Midbrain (tissue), 1 donor: ENCODE measurements at regions not wholly inside any gene's neighbourhood (a gene's known extent, or its start where the extent isn't known, plus 50 kb on each side); places are given as distances from the start of the nearest gene placed in this dataset.
"Not testable (repeated sequence)": the region's sequence is repeated elsewhere in the genome, so short reads cannot be mapped to it uniquely, and the experiment has no call there.

Source experiments
- DNase-seq: peaks from one replicate; lab custom pipeline; 2025; lab: John Stamatoyannopoulos, UW

- no peak for DNase-seq
Measured at GRCh38 chr6:814378-815347, 121.7 kb upstream of the EXOC2 start.

GRCh38 chr6:811831-812230 lies 118.9 kb upstream of the EXOC2 start:
- no peak for DNase-seq

GRCh38 chr6:811191-811590 lies 118.3 kb upstream of the EXOC2 start:
- DNase-seq: no peak

- no peak for DNase-seq
Measured at GRCh38 chr6:804771-805170, 111.8 kb upstream of the EXOC2 start.

GRCh38 chr6:804317-804716 lies 111.4 kb upstream of the EXOC2 start:
- DNase-seq: no peak

GRCh38 chr6:803191-803977 lies 110.4 kb upstream of the EXOC2 start:
- DNase-seq: no peak

- no peak for DNase-seq
Measured at GRCh38 chr6:802701-803100, 109.8 kb upstream of the EXOC2 start.

- not testable (repeated sequence) for DNase-seq
Measured at GRCh38 chr6:802223-802622, 109.3 kb upstream of the EXOC2 start.

GRCh38 chr6:799769-800168 lies 106.8 kb upstream of the EXOC2 start:
- no peak for DNase-seq

GRCh38 chr6:797479-798077 lies 104.6 kb upstream of the EXOC2 start:
- DNase-seq: peak; percentile 48

- no peak for DNase-seq
Measured at GRCh38 chr6:795046-795685, 102.2 kb upstream of the EXOC2 start.

- DNase-seq: no peak
Measured at GRCh38 chr6:793261-793660, 100.3 kb upstream of the EXOC2 start.

GRCh38 chr6:792662-793061 lies 99.7 kb upstream of the EXOC2 start:
- no peak for DNase-seq

GRCh38 chr6:788058-788457 lies 95.1 kb upstream of the EXOC2 start:
- DNase-seq: no peak

- DNase-seq: no peak
Measured at GRCh38 chr6:786946-787763, 94.2 kb upstream of the EXOC2 start.

- no peak for DNase-seq
Measured at GRCh38 chr6:783966-784735, 91.2 kb upstream of the EXOC2 start.

- no peak for DNase-seq
Measured at GRCh38 chr6:782141-782540, 89.2 kb upstream of the EXOC2 start.

- no peak for DNase-seq
Measured at GRCh38 chr6:781350-781961, 88.5 kb upstream of the EXOC2 start.

- DNase-seq: no peak
Measured at GRCh38 chr6:780706-781105, 87.8 kb upstream of the EXOC2 start.

- no peak for DNase-seq
Measured at GRCh38 chr6:776951-777350, 84.0 kb upstream of the EXOC2 start.
